Naive thymus-derived CD4-positive, alpha-beta T cell (primary cell): ENCODE measurements at regions not wholly inside any gene's neighbourhood (a gene's known extent, or its start where the extent isn't known, plus 50 kb on each side); places are given as distances from the start of the nearest gene placed in this dataset.

ENCODE experiments used
- ATAC-seq: fragments of 150-1000 bp; cut with Tn5 transposase; 2 replicates; pipeline ENCODE4 v1.10.0; 2021; ENCODE audit warnings: mild to moderate bottlenecking, moderate library complexity
- CTCF ChIA-PET: fragments of 350-600 bp; sonication (Branson Sonifier 250); formaldehyde crosslinking; loops from one replicate; lab custom pipeline; 2021; ENCODE audit warnings: antibody characterized with exemption; lab: Charles Lee
- POLR2A ChIA-PET: fragments of 350-600 bp; sonication (Branson Sonifier 250); formaldehyde crosslinking; loops from one replicate; lab custom pipeline; 2021; ENCODE audit warnings: antibody characterized with exemption, inconsistent platforms; lab: Charles Lee
- DNase-seq, 9 donors: peaks; one replicate each; pipeline versions ENCODE4 v3.0.0 to v3.0.0-alpha.2; 2020 to 2022; ENCODE audit warnings: mixed read lengths in 1 of 9
- H3K27ac ChIP-seq: one replicate; pipeline ENCODE4 v1.7.0; 2013; ENCODE audit warnings: mild to moderate bottlenecking, low read depth, low read length, moderate library complexity
- H3K27me3 ChIP-seq, 2 donors: one replicate each; pipeline ENCODE4 v1.7.0; 2013; ENCODE audit warnings: low read length in 2 of 2, mild to moderate bottlenecking in 2 of 2, moderate library complexity in 2 of 2; ENCODE audit not compliant: control insufficient read depth in 2 of 2, insufficient read depth in 2 of 2
- H3K36me3 ChIP-seq, 3 experiments: 1 replicate in 2 of 3; 2 replicates in 1 of 3; pipeline ENCODE4 v1.7.0; 2013; ENCODE audit warnings: low read length in 3 of 3, mild to moderate bottlenecking in 3 of 3, moderate library complexity in 1 of 3; ENCODE audit not compliant: insufficient read depth in 3 of 3, control insufficient read depth in 2 of 3
- H3K4me1 ChIP-seq, 2 donors: one replicate each; pipeline ENCODE4 v1.7.0; 2013; ENCODE audit warnings: low read length in 2 of 2, mild to moderate bottlenecking in 2 of 2, moderate library complexity in 1 of 2; ENCODE audit not compliant: control insufficient read depth in 2 of 2, insufficient read depth in 2 of 2
- H3K4me3 ChIP-seq: 2 replicates; pipeline ENCODE4 v1.7.0; 2013; ENCODE audit warnings: mild to moderate bottlenecking, low read length
- H3K9me3 ChIP-seq, 3 experiments: 1 replicate in 2 of 3; 2 replicates in 1 of 3; pipeline ENCODE4 v1.7.0; 2013; ENCODE audit warnings: low read length in 3 of 3; ENCODE audit not compliant: control insufficient read depth in 2 of 3
- H3K27ac Mint-ChIP-seq, 9 donors: one replicate each; pipeline ENCODE4 v1.8.0; 2020 to 2022; ENCODE audit warnings: mixed read lengths in 9 of 9, mild to moderate bottlenecking in 8 of 9, moderate library complexity in 5 of 9, inconsistent platforms in 2 of 9
- H3K27me3 Mint-ChIP-seq, 5 donors: one replicate each; pipeline ENCODE4 v1.8.0; 2021 to 2022; ENCODE audit warnings: mixed read lengths in 5 of 5, mild to moderate bottlenecking in 1 of 5
- H3K36me3 Mint-ChIP-seq, 5 donors: one replicate each; pipeline ENCODE4 v1.8.0; 2020 to 2022; ENCODE audit warnings: mixed read lengths in 5 of 5, mild to moderate bottlenecking in 3 of 5, inconsistent platforms in 1 of 5
- H3K4me1 Mint-ChIP-seq, 7 donors: one replicate each; pipeline ENCODE4 v1.8.0; 2020 to 2022; ENCODE audit warnings: mixed read lengths in 7 of 7, mild to moderate bottlenecking in 3 of 7, inconsistent platforms in 1 of 7
- H3K4me3 Mint-ChIP-seq, 10 donors: one replicate each; pipeline ENCODE4 v1.8.0; 2020 to 2022; ENCODE audit warnings: mild to moderate bottlenecking in 10 of 10, mixed read lengths in 10 of 10, moderate library complexity in 6 of 10, inconsistent platforms in 2 of 10
- H3K9me3 Mint-ChIP-seq, 11 donors: one replicate each; pipeline ENCODE4 v1.8.0; 2020 to 2022; ENCODE audit warnings: mixed read lengths in 11 of 11, mild to moderate bottlenecking in 4 of 11, inconsistent platforms in 1 of 11, moderate library complexity in 1 of 11
- intact Hi-C, 2 donors: fragments of 100-400 bp; cut with micrococcal nuclease; formaldehyde crosslinking; loops; one replicate each; pipeline ENCODE4 v1.15.1; 2023

DNA sequence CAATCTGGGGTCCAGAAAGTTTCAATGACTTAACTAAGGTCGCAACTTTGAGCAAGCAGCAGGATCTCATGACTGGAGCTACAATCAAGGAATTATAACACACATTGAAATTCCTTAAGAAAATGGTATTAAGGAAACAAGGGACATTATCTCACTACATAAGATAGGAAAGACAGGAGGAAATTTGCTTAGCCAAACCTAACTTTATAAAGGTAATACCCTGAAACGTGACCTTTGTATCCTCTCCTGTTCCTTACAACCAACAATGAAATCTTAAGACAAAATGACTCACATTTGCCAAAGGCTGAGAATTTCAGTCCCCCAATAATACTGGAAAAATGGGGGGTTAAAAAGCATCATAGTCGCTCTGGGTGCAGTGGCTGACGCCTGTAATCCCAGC, 218.9 kb upstream of the LYZL1 start:
- no peak for ATAC-seq
- intact Hi-C loops, result no loop called here
- H3K4me1 ChIP-seq, result no peaks in the 10 kb centered on the region
- Mint-ChIP-seq H3K9me3 (peaks cover 0 to 1% (median 0%) of the 10 kb centered on the region in 11 donors), H3K4me1 (no peaks in the 10 kb centered on the region), H3K36me3 (no peaks in the 10 kb centered on the region), H3K27me3 (peaks cover 0 to 17% (median 11%) of the 10 kb centered on the region in 5 donors), H3K27ac (no peak overlapping the region), H3K4me3 (no peak overlapping the region)
- POLR2A ChIA-PET, result no interaction called here
- no peak overlapping the region for H3K4me3 ChIP-seq
- no peaks in the 10 kb centered on the region for H3K36me3 ChIP-seq
- CTCF ChIA-PET, result no interaction called here
- H3K27ac ChIP-seq, result no peak overlapping the region
- no peaks in the 10 kb centered on the region for H3K27me3 ChIP-seq
- no peaks in the 10 kb centered on the region for H3K9me3 ChIP-seq
- DNase-seq, result no peak

DNA sequence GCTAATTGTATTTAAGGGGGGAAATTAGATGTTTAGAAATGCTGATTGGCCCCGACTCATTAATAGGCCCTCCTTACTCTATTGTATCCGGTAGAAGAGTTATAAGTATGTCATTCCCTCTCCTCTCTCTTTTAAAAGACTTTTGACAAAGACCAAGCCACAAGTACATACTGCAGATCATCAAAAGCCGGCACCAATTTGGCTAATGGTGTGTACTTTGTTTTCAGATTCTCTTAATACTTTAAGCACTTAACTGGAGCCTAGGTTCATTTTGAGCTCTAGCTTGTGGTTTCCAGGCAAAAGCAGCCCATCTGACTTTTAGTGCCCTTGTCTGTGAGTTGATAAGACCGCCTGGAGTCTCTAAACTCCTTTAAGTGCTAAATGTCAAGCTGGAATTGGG, 210.0 kb upstream of the LYZL1 start:
- H3K27me3 Mint-ChIP-seq, result peaks cover 2 to 6% (median 5%) of the 10 kb centered on the region in 5 donors
- peaks cover 0 to 4% (median 0%) of the 10 kb centered on the region in 11 donors for H3K9me3 Mint-ChIP-seq

DNA sequence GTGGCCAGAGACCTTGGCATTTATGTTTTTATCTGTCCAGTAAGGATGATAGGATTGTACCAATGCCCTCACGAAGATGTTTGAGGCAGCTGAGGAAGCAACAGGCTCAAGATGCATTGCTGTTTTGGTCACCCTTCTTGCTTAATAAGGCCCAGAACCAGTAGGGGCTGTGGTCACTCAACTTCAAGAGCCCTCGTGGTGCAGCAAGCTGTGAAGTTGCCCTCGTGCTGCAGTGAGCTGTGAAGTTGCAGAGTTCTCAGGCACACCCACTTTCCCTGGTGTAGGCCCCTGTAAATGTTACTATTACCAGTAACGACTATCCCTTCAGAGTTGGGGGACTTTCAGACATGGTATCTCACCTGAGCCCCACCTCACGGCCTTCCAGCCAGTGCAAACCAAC, 207.6 kb upstream of the LYZL1 start:
- Histone ChIP-seq H3K9me3 (no peaks in the 10 kb centered on the region), H3K36me3 (no peaks in the 10 kb centered on the region), H3K4me3 (no peak overlapping the region), H3K27ac (no peak overlapping the region), H3K27me3 (no peaks in the 10 kb centered on the region), H3K4me1 (no peaks in the 10 kb centered on the region)
- no peaks in the 10 kb centered on the region for H3K36me3 Mint-ChIP-seq
- no peaks in the 10 kb centered on the region for H3K9me3 Mint-ChIP-seq
- H3K4me1 Mint-ChIP-seq, result no peaks in the 10 kb centered on the region
- ChIA-PET CTCF (no interaction called here), POLR2A (no interaction called here)
- ATAC-seq, result no peak
- intact Hi-C loops, result no loop called here
- H3K4me3 Mint-ChIP-seq, result no peak overlapping the region
- H3K27ac Mint-ChIP-seq, result no peak overlapping the region
- no peak for DNase-seq
- peaks cover 2 to 13% (median 5%) of the 10 kb centered on the region in 5 donors for H3K27me3 Mint-ChIP-seq

More for the DNA sequence above, 210.0 kb upstream of the LYZL1 start:
- Histone ChIP-seq H3K36me3 (no peaks in the 10 kb centered on the region), H3K9me3 (no peaks in the 10 kb centered on the region), H3K4me1 (no peaks in the 10 kb centered on the region), H3K27ac (no peak overlapping the region), H3K4me3 (no peak overlapping the region), H3K27me3 (no peaks in the 10 kb centered on the region)
- DNase-seq (no peak), ATAC-seq (no peak)
- H3K36me3 Mint-ChIP-seq, result no peaks in the 10 kb centered on the region
- H3K4me1 Mint-ChIP-seq, result no peaks in the 10 kb centered on the region
- POLR2A ChIA-PET, result no interaction called here
- H3K27ac Mint-ChIP-seq, result no peak overlapping the region
- H3K4me3 Mint-ChIP-seq, result no peak overlapping the region
- intact Hi-C loops, result no loop called here
- CTCF ChIA-PET, result no interaction called here

- Mint-ChIP-seq H3K27ac (no peak overlapping the region), H3K4me1 (no peaks in the 10 kb centered on the region), H3K27me3 (peaks cover 2 to 13% (median 5%) of the 10 kb centered on the region in 5 donors), H3K36me3 (no peaks in the 10 kb centered on the region), H3K9me3 (no peaks in the 10 kb centered on the region), H3K4me3 (no peak overlapping the region)
- intact Hi-C loops, result no loop called here
- Histone ChIP-seq H3K4me3 (no peak overlapping the region), H3K36me3 (no peaks in the 10 kb centered on the region), H3K4me1 (no peaks in the 10 kb centered on the region), H3K27ac (no peak overlapping the region), H3K9me3 (no peaks in the 10 kb centered on the region), H3K27me3 (no peaks in the 10 kb centered on the region)
- ATAC-seq (no peak), DNase-seq (no peak)
- ChIA-PET POLR2A (no interaction called here), CTCF (no interaction called here)
These were observed 206.8 kb upstream of the LYZL1 start for GRCh38 chr10:29081951-29082685.

DNA sequence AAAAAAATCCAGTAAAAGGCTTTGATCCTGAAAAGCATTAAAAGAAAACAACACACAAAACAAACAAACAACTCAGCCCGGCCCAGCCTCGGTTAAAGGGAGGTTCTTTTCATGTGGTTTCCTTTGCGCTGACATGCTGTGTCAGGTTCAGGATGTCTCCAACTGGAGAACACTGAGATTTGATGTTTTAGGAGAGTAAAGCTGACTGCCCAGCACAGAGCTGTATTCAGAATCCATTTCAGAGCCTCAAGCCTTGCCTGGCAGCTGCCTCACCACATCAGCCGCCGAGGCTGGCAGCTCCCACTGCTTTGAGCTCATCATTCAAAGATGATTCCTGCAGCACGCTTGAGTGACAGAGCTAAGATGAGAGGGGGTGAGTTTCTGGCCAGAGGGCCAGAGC, 205.8 kb upstream of the LYZL1 start:
- ATAC-seq, result no peak
- H3K36me3 ChIP-seq, result no peaks in the 10 kb centered on the region
- Mint-ChIP-seq H3K27me3 (peaks cover 2 to 17% (median 5%) of the 10 kb centered on the region in 5 donors), H3K9me3 (no peaks in the 10 kb centered on the region), H3K27ac (no peak overlapping the region), H3K4me3 (no peak overlapping the region), H3K36me3 (no peaks in the 10 kb centered on the region), H3K4me1 (no peaks in the 10 kb centered on the region)
- ChIA-PET CTCF (no interaction called here), POLR2A (no interaction called here)
- no peak overlapping the region for H3K4me3 ChIP-seq
- H3K4me1 ChIP-seq, result no peaks in the 10 kb centered on the region
- no peak for DNase-seq
- no peaks in the 10 kb centered on the region for H3K27me3 ChIP-seq
- intact Hi-C loops, result no loop called here
- H3K9me3 ChIP-seq, result no peaks in the 10 kb centered on the region
- no peak overlapping the region for H3K27ac ChIP-seq

DNA sequence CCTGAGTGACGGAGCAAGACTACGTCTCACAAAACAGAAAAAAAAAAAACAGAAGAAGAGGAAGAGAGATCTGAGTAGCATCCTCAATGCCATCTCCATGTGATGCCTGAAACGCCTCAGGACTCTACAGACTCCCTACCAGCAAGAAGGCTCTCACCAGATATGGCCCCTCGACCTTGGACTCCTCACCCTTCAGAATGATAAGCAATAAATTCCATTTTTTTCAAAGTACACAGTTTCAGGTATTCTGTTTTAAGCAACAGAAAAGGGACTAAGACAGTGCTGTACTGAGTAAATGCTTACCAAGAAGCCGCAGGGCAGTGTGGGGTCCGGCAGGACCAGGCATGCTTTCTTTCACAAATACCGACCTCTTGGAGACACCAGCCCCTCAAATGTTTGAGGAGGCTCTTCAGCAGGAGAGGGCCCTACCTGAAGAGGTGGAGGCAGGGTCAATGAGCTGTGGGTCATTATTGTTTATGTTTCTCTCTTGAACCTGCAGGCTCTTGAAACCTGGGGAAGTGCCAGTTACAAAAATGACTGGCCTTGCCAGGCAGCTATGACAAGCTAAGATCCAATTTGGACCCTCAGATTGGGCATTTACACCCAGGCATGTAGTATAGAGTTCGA, 204.1 kb upstream of the LYZL1 start:
- H3K36me3 Mint-ChIP-seq, result no peaks in the 10 kb centered on the region
- peaks cover 0 to 24% (median 5%) of the 10 kb centered on the region in 5 donors for H3K27me3 Mint-ChIP-seq
- ChIA-PET POLR2A (no interaction called here), CTCF (interaction anchor here (0.8 kb wide), 1 partner anchor 1229 kb away, joined by 3 read pairs; no protein-coding TSS in a partner anchor)
- H3K4me1 Mint-ChIP-seq, result no peaks in the 10 kb centered on the region
- ATAC-seq (no peak), DNase-seq (no peak)
- Histone ChIP-seq H3K4me3 (no peak overlapping the region), H3K27me3 (no peaks in the 10 kb centered on the region), H3K27ac (no peak overlapping the region), H3K36me3 (no peaks in the 10 kb centered on the region), H3K9me3 (no peaks in the 10 kb centered on the region), H3K4me1 (no peaks in the 10 kb centered on the region)
- no peak overlapping the region for H3K27ac Mint-ChIP-seq
- intact Hi-C loops, result no loop called here
- H3K4me3 Mint-ChIP-seq, result no peak overlapping the region
- peaks cover 0 to 4% (median 0%) of the 10 kb centered on the region in 11 donors for H3K9me3 Mint-ChIP-seq

GRCh38 chr10:29089091-29089490, 199.8 kb upstream of the LYZL1 start:
- H3K27me3 ChIP-seq, result no peaks in the 10 kb centered on the region
- H3K9me3 ChIP-seq, result no peaks in the 10 kb centered on the region
- H3K4me3 ChIP-seq, result no peak overlapping the region
- no peaks in the 10 kb centered on the region for H3K36me3 ChIP-seq
- Mint-ChIP-seq H3K27me3 (peaks cover 0 to 26% (median 4%) of the 10 kb centered on the region in 5 donors), H3K36me3 (no peaks in the 10 kb centered on the region), H3K27ac (no peak overlapping the region), H3K9me3 (peaks cover 0 to 8% (median 0%) of the 10 kb centered on the region in 11 donors), H3K4me1 (no peaks in the 10 kb centered on the region), H3K4me3 (no peak overlapping the region)
- no peak overlapping the region for H3K27ac ChIP-seq
- ChIA-PET CTCF (no interaction called here), POLR2A (interaction anchor here (0.8 kb wide), 1 partner anchor 48 kb away, joined by 4 read pairs; no protein-coding TSS in a partner anchor)
- ATAC-seq (no peak), DNase-seq (no peak)
- intact Hi-C loops, result no loop called here
- no peaks in the 10 kb centered on the region for H3K4me1 ChIP-seq
